ENCODE measurements at regions not wholly inside any gene's neighbourhood (a gene's known extent, or its start where the extent isn't known, plus 50 kb on each side); places are given as distances from the start of the nearest gene placed in this dataset.

- TF ChIP-seq POLR2A (IDR thresholded peaks at IDR 0.05) (no peak), CTCF (IDR thresholded peaks at IDR 0.05) (no peak)
Measured at GRCh38 chr1:208759255-208759654, 515.1 kb upstream of the PLXNA2 start.
